SK-N-MC (cell line): ENCODE measurements at regions not wholly inside any gene's neighbourhood (a gene's known extent, or its start where the extent isn't known, plus 50 kb on each side); places are given as distances from the start of the nearest gene placed in this dataset.

ENCODE experiments used
- EZH2 ChIP-seq: fragments of 200-600 bp; sonication (generic); IDR thresholded peaks from one replicate; pipeline ENCODE4 v1.6.1; 2017; ENCODE audit warnings: antibody characterized with exemption
- FOXP2 ChIP-seq: optimal IDR thresholded peaks from 2 replicates; pipeline ENCODE3; 2011; ENCODE audit warnings: mild to moderate bottlenecking, moderate library complexity; ENCODE audit not compliant: insufficient read depth; ENCODE audit errors: extremely low read length, control extremely low read depth
- POLR2AphosphoS5 ChIP-seq: IDR thresholded peaks from 2 replicates; pipeline ENCODE4 v1.6.1; 2012; ENCODE audit warnings: mild to moderate bottlenecking, low read depth, low read length, borderline replicate concordance

- TF ChIP-seq EZH2: no peak
- no peak for TF ChIP-seq POLR2AphosphoS5
- no peak for TF ChIP-seq FOXP2
Observed at GRCh38 chr14:61939776-61940175, 177.6 kb downstream of the SNAPC1 start.
